Peyer's patch (tissue), 4 donors: ENCODE measurements at regions not wholly inside any gene's neighbourhood (a gene's known extent, or its start where the extent isn't known, plus 50 kb on each side); places are given as distances from the start of the nearest gene placed in this dataset.

Source experiments
- DNase-seq, 3 donors: peaks; one replicate each; pipeline ENCODE4 v3.0.0-alpha.2; 2017 to 2019
- H3K27ac ChIP-seq, 4 donors: fragments of 200-600 bp; sonication (generic); one replicate each; pipeline ENCODE4 v1.5.1; 2016 to 2019
- H3K27me3 ChIP-seq, 2 donors: fragments of 200-600 bp; sonication (generic); one replicate each; pipeline ENCODE4 v1.5.1; 2019
- H3K36me3 ChIP-seq, 3 donors: fragments of 200-600 bp; sonication (generic); one replicate each; pipeline ENCODE4 v1.5.1; 2016 to 2019
- H3K4me1 ChIP-seq, 4 donors: fragments of 200-600 bp; sonication (generic); one replicate each; pipeline ENCODE4 v1.5.1; 2016 to 2019
- H3K4me3 ChIP-seq, 4 donors: fragments of 200-600 bp; sonication (generic); 1 replicate in 3 of 4; 2 replicates in 1 of 4; pipeline ENCODE4 v1.5.1; 2016 to 2019; ENCODE audit warnings: mild to moderate bottlenecking in 1 of 4
- H3K9me3 ChIP-seq, 4 donors: fragments of 200-600 bp; sonication (generic); one replicate each; pipeline ENCODE4 v1.5.1; 2016 to 2019; ENCODE audit warnings: mild to moderate bottlenecking in 1 of 4
- CTCF ChIP-seq, 6 experiments: fragments of 450-650 bp in 4 of 6; fragments of 200-600 bp in 2 of 6; sonication (generic) in 1 of 6; IDR thresholded peaks; one replicate each; pipeline ENCODE4 v1.5.1; 2017 to 2019; ENCODE audit warnings: antibody characterized with exemption in 6 of 6, mild to moderate bottlenecking in 3 of 6, moderate library complexity in 1 of 6
- POLR2A ChIP-seq, 2 donors: fragments of 450-650 bp; IDR thresholded peaks; one replicate each; pipeline ENCODE4 v1.5.1; 2017; ENCODE audit warnings: antibody characterized with exemption in 2 of 2, mild to moderate bottlenecking in 2 of 2, moderate library complexity in 2 of 2

GRCh38 chr7:13092708-13093005 lies 405.2 kb downstream of the ARL4A start:
- DNase-seq, result no peak
- H3K27me3 ChIP-seq, result no peaks in the 10 kb centered on the region
- H3K27ac ChIP-seq, result no peak overlapping the region
- TF ChIP-seq POLR2A (IDR thresholded peaks at IDR 0.05), result no peak
- TF ChIP-seq CTCF (IDR thresholded peaks at IDR 0.05), result no peak
- H3K9me3 ChIP-seq, result no peaks in the 10 kb centered on the region
- no peaks in the 10 kb centered on the region for H3K4me1 ChIP-seq
- no peak overlapping the region for H3K4me3 ChIP-seq
- H3K36me3 ChIP-seq, result no peaks in the 10 kb centered on the region

DNA sequence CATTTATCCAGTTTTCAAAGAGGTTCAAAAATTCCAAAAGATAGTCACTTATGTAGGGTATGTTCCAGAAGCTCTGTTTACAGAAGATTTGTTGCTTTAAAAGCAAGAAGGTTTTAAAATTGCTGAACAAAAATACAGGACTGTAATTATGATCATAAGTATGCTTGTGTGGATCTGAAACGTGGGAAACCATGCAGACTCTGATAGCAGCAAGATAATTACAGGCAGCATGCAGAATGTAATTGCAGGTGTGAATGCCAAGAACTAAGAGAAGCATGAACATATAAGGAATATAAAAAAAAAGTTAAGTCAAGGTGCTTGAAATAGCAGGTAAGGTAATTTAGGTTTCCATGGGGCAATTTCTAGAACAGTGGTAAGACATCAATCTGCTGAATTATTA lies 405.7 kb downstream of the ARL4A start:
- no peak for TF ChIP-seq POLR2A (IDR thresholded peaks at IDR 0.05)
- no peaks in the 10 kb centered on the region for H3K4me1 ChIP-seq
- no peak overlapping the region for H3K4me3 ChIP-seq
- no peaks in the 10 kb centered on the region for H3K9me3 ChIP-seq
- no peak for DNase-seq
- H3K27ac ChIP-seq, result no peak overlapping the region
- H3K36me3 ChIP-seq, result no peaks in the 10 kb centered on the region
- no peaks in the 10 kb centered on the region for H3K27me3 ChIP-seq

GRCh38 chr7:13097499-13097898 lies 410.1 kb downstream of the ARL4A start:
- Histone ChIP-seq H3K36me3 (no peaks in the 10 kb centered on the region), H3K27me3 (no peaks in the 10 kb centered on the region), H3K27ac (no peak overlapping the region), H3K4me1 (no peaks in the 10 kb centered on the region), H3K9me3 (no peaks in the 10 kb centered on the region), H3K4me3 (no peak overlapping the region)
- DNase-seq, result no peak
- TF ChIP-seq POLR2A (IDR thresholded peaks at IDR 0.05) (no peak), CTCF (IDR thresholded peaks at IDR 0.05) (no peak)

DNA sequence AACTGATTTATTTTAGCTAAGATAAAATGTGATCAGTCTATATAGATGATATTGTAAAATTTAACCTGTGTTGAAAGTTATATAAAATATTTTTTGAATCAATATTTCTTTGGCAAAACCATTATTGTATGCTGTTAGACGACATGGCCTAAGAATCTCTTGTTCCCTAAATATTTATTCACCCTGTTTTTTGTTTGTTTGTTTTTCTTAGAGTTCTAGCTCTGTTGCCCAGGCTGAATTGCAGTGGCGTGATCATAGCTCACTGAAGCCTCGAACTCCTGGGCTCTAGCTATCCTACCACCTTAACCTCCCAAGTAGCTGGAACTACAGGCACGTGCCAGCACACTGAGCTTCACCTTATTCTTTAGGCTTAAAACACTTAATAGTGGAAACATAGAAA lies 410.7 kb downstream of the ARL4A start:
- no peak for TF ChIP-seq POLR2A (IDR thresholded peaks at IDR 0.05)
- no peak for TF ChIP-seq CTCF (IDR thresholded peaks at IDR 0.05)
- Histone ChIP-seq H3K9me3 (no peaks in the 10 kb centered on the region), H3K36me3 (no peaks in the 10 kb centered on the region), H3K27ac (no peak overlapping the region), H3K27me3 (no peaks in the 10 kb centered on the region), H3K4me1 (no peaks in the 10 kb centered on the region), H3K4me3 (no peak overlapping the region)
- DNase-seq, result no peak

- no peak for DNase-seq
- Histone ChIP-seq H3K36me3 (no peaks in the 10 kb centered on the region), H3K4me1 (no peaks in the 10 kb centered on the region), H3K27me3 (no peaks in the 10 kb centered on the region), H3K27ac (no peak overlapping the region), H3K9me3 (no peaks in the 10 kb centered on the region), H3K4me3 (no peak overlapping the region)
- TF ChIP-seq POLR2A (IDR thresholded peaks at IDR 0.05) (no peak), CTCF (IDR thresholded peaks at IDR 0.05) (no peak)
Observed at GRCh38 chr7:13099154-13099795, 411.8 kb downstream of the ARL4A start.

- DNase-seq, result no peak
- Histone ChIP-seq H3K9me3 (no peaks in the 10 kb centered on the region), H3K27me3 (no peaks in the 10 kb centered on the region), H3K4me3 (no peak overlapping the region), H3K27ac (no peak overlapping the region), H3K36me3 (no peaks in the 10 kb centered on the region), H3K4me1 (no peaks in the 10 kb centered on the region)
- TF ChIP-seq POLR2A (IDR thresholded peaks at IDR 0.05), result no peak
- no peak for TF ChIP-seq CTCF (IDR thresholded peaks at IDR 0.05)
Observed at GRCh38 chr7:13104128-13104527, 416.7 kb downstream of the ARL4A start.
